ENCODE measurements at regions not wholly inside any gene's neighbourhood (a gene's known extent, or its start where the extent isn't known, plus 50 kb on each side); places are given as distances from the start of the nearest gene placed in this dataset.
"Not testable (repeated sequence)": the region's sequence is repeated elsewhere in the genome, so short reads cannot be mapped to it uniquely, and the experiment has no call there.

DNA sequence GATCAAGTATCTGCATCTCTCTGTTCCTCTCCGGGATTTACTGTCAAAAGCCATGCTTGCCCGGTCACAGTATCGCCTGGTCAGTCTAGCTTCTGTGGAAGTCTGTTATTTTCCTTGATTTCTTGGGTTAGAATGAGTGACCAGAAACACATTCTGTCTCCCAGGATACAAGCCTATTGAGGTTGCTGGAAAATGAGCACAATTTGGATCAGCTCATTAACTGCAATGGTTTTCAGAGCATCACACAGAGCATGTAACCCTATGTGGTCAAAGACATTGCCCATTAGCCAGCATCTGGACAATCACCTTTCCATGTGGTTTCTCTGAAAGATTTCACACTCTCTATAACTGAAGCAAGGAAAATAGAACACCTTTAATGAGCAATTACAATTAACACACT, 124.2 kb upstream of the FAM98A start:
- no peak for DNase-seq (ENCODE audit: low spot score)
- intact Hi-C loops (cut with DNase I), result no loop called here

DNA sequence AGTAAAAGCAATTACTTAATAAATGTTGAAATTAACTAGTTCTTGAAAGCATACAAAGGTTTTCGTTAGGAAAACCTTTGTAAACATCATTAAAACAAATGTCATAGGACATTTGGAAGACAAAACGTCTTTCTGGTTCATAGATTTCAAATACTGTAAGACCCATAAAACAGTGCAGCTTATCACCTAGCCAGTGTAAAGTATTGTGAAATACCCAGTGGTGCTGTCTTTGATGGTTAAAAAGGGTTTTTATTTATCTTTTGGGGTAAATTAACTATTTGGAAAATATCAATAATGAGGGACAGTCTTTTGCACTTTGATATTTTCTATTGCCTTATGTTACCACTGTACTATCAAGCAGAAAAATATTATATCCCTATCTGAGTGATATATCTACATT, 120.0 kb upstream of the FAM98A start:
- intact Hi-C loops (cut with DNase I), result no loop called here
- no peak for DNase-seq (ENCODE audit: low spot score)

DNA sequence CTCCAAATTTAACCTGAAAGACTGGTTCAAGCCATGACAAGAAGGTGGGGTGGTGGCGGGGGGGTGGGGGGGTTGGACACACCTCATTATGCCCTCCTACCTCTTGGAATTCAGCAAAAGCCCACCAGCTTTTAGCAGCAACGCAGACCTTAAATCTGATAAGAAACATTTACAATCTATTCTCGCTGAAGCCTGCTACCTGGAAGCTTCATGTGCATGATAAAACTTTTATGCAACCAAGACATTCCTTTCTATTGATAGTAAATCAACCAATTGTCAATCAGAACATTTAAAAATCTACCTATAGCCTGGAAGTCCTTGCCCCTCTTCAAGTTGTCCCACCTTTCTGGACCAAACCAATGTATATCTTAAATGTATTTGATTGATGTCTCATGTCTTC, 113.6 kb upstream of the FAM98A start:
- intact Hi-C loops (cut with DNase I), result no loop called here
- no peak for DNase-seq (ENCODE audit: low spot score)

DNA sequence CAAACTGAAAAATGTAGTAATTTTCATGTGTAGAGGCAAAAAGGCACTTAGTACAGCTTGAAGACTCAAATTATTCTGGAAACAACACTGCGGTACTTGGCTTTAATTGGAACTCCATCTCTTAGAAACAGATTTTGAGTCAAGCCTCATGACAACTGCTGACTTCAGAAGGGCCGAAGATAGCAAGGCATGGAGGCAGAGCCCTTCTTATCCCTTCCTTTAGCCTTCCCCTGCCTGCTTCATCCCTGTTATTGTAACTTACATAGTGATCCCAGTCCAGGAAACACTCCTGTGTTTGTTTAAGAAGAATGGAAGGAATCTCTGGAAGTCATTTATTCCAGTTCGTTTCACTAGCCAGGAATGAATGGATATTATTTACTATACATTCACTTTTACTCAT, 110.9 kb upstream of the FAM98A start:
- intact Hi-C loops (cut with DNase I), result no loop called here
- DNase-seq (ENCODE audit: low spot score), result no peak

DNA sequence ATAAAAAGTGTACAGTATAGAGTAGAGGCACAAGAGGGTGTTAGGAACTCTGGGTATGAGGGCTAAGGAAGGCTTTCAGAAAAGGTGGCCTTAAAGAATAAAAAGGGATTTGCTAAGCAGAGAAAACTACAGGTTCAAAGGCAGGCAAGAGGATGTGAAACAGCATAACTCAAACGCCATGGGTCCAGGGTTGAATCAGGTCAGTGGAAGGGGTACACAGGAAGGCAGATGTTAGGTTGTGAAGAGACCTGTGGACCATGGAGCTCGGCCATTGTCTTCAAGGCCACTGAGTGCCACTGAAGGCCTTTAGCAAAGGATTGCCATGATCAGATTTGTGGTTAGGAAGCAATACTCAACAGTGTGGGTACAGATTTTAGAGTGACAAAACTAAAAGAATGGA, 108.2 kb upstream of the FAM98A start:
- DNase-seq (ENCODE audit: low spot score), result no peak
- intact Hi-C loops (cut with DNase I), result no loop called here

DNA sequence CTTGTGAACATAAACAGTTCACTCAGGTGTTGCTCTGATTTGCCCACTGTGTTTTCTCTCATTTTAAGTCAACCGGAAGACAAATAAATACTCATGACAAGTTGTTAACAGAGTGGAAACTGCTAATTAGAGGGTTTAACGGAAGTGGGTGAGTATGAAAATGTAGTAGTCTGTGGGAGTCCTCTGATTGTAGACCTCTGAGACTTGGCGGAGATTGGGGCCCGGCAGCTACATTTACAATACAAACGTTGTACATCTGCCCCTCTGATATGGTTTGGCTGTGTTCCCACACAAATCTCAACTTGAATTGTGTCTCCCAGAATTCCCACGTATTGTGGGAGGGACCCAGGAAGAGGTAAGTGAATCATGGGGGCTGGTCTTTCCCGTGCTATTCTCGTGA, 107.3 kb upstream of the FAM98A start:
- intact Hi-C loops (cut with DNase I), result no loop called here
- DNase-seq (ENCODE audit: low spot score), result no peak

DNA sequence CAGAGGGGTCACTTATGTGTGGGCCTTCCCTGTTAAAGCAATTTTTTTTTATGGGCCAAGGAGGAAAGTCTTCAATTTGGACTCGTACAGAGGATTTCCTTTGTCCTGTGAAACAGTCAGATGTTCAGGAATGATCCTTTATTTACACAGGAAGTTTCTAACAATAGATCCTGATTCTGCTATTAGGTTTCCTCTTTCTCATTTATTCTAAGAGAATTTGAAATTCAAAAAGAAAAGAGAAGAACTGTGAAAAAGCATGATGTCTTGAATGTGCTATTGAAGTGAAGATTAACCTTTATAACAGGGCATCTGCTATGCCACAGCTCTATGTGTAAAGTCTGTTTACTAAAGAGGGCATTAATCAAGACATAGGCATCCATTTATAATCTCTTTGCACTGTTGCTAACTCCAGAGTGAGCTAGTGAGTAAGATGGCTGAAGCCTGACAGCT, 105.3 kb upstream of the FAM98A start:
- intact Hi-C loops (cut with DNase I), result no loop called here
- no peak for DNase-seq (ENCODE audit: low spot score)

DNA sequence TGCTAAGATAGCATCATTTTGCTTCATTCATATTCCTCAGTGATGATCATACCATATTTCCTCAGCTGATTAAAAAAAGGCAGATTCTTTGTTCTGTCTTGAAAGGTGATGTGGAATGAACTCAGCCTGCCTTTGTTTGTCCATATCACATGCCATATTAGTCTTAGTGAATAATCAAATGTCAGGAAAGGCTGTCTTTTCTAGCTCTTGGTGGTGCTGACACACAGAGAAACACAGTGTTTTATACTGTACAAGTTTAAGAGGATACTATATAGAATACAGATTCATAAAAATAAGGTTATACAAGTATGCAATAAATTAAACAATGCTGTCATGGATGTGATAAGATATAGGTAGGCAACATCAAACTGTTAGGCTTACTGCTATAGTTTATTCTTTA, 97.1 kb upstream of the FAM98A start:
- DNase-seq (ENCODE audit: low spot score), result no peak
- intact Hi-C loops (cut with DNase I), result no loop called here

DNA sequence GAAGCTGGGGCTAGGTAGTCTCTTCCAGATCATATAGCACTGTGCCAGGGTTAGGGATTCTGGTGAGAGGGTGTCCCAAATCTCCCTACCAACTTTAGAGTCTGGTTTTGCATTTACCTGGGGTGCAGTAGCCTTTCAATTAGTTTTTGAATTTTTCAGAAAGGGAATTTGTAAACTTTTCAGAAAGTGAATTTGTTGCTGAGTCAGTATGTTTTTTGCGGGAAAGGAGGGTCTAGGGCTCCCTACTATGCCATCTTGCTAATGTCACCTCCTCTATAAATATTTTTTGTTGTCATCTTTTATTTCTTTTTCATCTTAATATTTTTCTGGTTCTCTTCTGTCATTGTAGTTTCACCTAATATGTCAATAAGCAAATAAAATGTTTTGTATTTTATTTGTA, 95.8 kb upstream of the FAM98A start:
- intact Hi-C loops (cut with DNase I), result no loop called here
- no peak for DNase-seq (ENCODE audit: low spot score)

DNA sequence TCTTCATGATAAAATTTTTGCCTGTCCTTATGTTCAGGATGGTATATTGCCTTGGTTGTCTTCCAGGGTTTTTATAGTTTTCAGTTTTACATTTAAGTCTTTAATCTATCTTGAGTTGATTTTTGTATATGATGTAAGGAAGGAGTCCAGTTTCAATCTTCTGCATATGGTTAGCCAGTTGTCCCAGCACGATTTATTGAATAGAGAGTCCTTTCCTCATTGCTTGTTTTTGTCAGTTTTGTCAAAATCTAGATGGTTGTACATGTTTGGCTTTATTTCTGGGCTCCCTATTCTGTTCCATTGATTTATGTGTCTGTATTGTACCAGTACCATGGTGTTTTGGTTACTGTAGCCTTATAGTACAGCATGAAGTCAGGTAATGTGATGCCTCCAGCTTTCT, 91.6 kb upstream of the FAM98A start:
- DNase-seq (ENCODE audit: low spot score); intact Hi-C loops (cut with DNase I): not testable (repeated sequence)

DNA sequence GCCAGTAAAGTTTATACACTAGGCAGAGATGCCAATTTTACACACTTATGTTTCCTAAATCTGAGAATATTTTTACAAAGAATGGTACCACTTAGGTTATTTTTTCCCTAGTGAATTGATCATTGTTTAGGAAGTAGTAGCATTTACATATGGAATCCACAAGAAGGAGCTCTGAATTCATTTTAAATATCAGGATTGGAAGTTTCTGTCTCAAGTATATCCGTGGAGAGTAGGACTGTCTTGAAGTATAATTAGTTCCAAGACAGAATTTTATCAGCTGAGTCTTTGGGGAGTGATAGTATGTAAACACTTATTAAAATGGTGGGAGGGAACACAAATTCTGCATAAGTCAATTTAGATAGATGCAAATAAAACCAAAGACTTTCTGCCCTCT, 82.3 kb upstream of the FAM98A start:
- intact Hi-C loops (cut with DNase I), result no loop called here
- DNase-seq (ENCODE audit: low spot score), result no peak

DNA sequence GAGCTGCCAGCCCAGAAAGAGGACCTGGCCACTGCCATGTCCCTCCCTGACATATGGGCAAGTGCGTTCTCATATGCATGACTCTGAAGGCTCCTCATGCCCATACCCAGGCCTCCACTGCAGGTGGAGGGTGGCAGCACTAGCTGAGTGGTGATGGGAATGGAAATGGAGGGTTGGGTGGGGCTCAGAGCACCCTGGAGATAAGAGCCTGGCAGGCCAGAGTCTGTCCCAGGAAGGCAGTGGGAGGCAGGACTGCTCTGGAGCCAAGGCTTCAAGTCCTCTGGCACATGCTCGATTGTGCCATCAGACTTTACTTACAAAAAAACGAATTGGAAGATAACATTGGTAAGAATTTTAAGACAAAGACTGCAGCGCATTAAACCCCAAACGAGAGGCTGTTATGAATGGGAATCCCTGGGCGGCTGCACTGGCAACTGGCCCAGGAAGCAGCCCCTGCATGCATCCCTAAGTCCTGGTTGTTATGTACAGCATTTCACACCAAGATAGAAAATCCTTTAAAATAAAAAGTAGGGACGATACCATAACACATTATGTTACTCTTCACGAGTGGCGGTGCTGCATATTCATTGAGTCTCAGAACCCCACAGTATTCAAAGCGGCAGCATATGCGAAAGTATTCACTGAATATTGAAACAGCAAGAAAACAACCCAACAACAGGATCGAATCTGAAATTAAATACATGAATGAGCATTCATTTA, 81.7 kb upstream of the FAM98A start:
- no peak for DNase-seq (ENCODE audit: low spot score)
- intact Hi-C loops (cut with DNase I), result no loop called here

DNA sequence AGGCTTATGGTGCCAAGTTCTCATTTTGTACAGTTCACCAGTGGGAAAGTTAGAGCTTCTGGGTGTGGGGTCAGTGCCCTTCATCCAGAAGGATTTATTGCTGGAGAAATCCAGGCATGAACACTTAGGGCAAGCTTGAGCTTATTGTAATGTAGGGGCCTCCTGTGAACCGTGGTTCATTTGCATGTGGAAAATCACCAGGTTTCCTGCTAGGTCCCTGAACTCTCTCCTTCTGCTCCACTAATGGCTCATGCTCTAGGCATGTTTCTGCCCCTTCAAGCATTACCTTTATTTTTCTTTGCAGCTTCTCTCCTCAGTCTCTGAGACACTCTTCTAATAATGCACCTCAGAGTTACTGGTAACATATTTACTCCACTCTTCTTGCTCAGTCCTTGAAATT, 79.3 kb upstream of the FAM98A start:
- no peak for DNase-seq (ENCODE audit: low spot score)
- intact Hi-C loops (cut with DNase I), result loop anchor here (10.0 kb wide), 1 partner anchor 1726 kb away; no protein-coding TSS in a partner anchor

DNA sequence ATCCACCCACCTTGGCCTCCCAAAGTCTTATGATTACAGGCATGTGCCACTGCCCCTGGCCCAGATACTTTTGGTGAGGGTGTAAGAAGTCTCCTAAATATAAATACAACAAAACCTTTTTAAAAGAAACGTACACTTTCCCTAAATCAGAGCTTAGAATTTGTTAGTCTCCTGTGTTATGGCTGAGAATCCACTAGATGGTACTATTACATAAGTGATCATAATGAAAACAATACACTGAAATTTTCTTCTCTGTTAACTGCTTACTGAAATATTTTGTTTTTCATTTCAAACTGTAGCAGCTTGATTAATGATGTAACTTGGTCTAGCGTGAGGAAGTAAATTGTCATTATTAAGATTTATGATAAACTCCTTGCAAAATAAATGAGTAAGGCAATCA, 74.8 kb upstream of the FAM98A start:
- no peak for DNase-seq (ENCODE audit: low spot score)
- intact Hi-C loops (cut with DNase I), result loop anchor here (10.0 kb wide), 1 partner anchor 1731 kb away; no protein-coding TSS in a partner anchor

DNA sequence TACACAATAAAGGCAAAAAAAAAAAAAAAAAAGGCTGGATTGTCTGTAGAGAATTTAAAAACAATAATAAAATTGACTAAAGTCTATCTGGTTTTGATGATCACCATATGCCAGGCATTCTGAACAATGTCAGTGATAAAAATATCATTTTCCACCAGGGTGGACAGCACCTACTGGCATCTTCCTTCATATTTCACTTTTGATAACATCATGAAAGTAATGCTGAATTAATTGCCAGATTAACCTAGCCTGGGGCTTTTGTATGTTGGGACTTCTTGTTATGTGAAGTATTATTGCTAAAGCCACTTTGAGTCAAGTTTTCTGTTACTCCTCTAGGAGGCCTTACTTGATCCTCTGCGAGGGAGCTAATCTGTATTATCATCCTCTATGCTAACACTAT, 73.8 kb upstream of the FAM98A start:
- intact Hi-C loops (cut with DNase I), result loop anchor here (10.0 kb wide), 1 partner anchor 1732 kb away; no protein-coding TSS in a partner anchor
- no peak for DNase-seq (ENCODE audit: low spot score)

DNA sequence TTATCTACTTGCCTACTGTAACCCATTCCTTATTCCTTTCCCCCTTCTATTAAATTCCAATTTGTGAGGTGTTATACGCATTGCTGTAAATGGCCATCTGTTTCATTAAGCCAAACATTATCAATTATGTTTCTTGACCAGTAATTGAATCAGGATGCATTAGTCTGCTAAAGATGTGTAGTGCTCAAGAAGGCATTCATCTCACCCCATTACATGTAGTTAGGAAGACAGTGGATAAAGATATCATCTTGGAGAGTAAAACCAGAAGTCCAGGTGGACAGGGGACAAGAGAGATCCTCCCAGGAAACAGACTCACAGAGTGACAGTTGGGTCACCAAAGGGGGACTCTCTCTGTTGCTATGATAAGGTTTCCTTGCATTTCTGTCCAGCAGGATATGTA, 73.3 kb upstream of the FAM98A start:
- intact Hi-C loops (cut with DNase I), result loop anchor here (10.0 kb wide), 1 partner anchor 1732 kb away; no protein-coding TSS in a partner anchor
- DNase-seq (ENCODE audit: low spot score), result no peak

DNA sequence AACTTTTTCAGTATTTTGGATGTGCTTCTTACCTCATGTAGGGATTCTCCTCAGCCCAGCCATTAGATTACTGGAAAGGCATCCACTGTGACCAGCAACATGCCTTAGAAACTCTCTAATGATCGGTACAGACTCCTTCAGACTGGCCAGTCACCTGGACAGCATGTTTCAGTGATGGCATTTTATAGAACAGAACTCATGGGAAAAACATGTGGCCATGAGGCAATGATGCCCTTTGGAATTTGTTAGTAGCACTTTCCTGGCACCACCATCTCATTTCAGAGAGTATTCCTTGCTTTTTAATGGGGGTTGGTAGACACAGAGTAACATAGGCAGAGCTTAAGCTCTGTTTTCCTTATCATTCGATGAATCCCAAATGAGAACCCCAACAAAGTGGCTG, 72.1 kb upstream of the FAM98A start:
- no peak for DNase-seq (ENCODE audit: low spot score)
- intact Hi-C loops (cut with DNase I), result loop anchor here (10.0 kb wide), 1 partner anchor 1734 kb away; no protein-coding TSS in a partner anchor

DNA sequence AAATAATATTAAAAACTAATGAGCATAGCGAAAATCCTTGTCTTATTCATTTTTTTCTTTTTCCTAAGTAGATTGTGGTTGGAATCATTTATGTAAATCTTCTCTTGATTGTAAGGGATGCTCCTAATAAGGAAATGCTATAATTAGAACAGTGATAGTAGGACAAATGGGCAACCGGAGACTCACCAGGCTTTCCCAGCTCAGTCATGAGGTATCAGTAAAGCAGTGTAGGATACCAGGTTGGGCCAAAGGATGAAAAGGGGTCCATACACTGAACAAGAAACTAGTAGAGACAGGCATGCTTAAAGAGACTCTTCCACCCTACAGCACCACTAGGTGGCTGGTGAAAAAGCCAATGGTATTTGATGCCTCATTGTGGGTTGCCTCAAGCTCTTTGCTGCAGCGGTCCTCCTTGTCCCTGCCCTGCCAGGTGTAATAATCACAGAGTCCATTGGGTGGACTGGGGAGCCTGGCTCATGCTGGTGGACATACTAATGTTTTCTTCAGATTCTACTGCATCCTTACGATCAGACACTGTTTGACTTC, 71.4 kb upstream of the FAM98A start:
- no peak for DNase-seq (ENCODE audit: low spot score)
- intact Hi-C loops (cut with DNase I), result loop anchor here (10.0 kb wide), 1 partner anchor 1734 kb away; no protein-coding TSS in a partner anchor

DNA sequence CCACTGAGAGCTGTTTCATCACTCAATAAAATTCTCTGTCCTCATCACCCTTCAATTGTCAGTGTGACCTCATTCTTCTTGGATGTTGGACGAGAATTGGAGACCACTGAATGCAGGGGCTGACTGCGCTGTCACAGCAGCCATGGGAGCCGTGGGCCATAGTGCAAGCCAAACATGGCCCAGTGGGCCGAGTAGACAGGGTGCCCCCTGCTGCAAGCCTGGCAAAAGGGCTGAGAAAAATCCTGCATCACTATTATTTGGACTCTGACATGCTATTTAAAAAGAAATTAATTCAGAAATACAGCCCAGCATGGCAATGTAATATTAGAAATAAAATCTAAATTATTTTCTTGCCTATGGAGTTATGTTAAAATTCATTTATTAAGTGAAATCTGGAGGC, 67.8 kb upstream of the FAM98A start:
- intact Hi-C loops (cut with DNase I), result no loop called here
- no peak for DNase-seq (ENCODE audit: low spot score)

DNA sequence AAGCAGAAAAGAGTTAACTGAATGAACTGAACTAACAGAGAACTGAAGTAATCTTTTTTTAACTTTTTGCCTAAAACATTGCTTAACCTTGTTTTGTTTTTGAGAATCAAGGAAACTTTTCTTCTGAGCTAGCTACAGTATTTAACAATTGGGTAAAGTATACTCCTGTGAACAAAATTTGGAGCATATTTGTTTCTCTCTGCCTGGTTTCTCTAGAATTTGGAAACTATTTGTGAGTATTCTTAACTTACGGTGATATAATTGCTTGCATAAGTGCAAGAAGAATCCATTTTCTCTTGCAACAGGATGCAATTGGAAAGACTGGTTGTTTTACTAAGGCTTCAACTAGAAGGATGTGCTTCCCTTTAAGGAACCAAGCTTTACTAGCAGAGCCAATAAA, 65.9 kb upstream of the FAM98A start:
- intact Hi-C loops (cut with DNase I), result no loop called here
- DNase-seq (ENCODE audit: low spot score), result no peak

DNA sequence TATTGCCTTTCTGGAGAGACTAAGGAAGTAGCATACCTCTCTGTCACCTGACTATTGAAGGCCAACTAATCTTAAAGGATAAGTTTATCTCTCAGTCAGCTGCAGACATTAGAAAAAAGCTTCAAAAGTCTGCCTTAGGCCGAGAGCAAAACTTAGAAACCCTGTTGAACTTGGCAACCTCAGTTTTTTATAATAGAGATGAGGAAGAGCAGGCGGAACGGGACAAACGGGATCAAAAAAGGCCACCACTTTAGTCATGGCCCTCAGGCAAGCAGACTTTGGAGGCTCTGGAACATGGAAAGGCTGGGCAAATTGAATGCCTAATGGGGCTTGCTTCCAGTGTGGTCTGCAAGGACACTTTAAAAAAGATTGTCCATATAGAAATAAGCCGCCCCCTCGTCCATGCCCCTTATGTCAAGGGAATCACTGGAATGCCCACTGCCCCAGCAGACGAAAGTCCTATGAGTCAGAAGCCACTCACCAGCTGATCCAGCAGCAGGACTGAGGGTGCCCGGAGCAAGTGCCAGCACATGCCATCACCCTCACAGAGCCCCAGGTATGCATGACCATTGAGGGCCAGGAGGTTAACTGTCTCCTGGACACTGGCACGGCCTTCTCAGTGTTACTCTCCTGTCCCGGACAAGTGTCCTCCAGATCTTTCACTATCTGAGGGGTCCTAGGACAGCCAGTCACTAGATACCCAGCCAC, 61.5 kb upstream of the FAM98A start:
- intact Hi-C loops (cut with DNase I), result no loop called here
- DNase-seq (ENCODE audit: low spot score), result no peak

Data from cardiac septum (tissue), 1 donor.